ENCODE measurements at regions not wholly inside any gene's neighbourhood (a gene's known extent, or its start where the extent isn't known, plus 50 kb on each side); places are given as distances from the start of the nearest gene placed in this dataset.

DNA sequence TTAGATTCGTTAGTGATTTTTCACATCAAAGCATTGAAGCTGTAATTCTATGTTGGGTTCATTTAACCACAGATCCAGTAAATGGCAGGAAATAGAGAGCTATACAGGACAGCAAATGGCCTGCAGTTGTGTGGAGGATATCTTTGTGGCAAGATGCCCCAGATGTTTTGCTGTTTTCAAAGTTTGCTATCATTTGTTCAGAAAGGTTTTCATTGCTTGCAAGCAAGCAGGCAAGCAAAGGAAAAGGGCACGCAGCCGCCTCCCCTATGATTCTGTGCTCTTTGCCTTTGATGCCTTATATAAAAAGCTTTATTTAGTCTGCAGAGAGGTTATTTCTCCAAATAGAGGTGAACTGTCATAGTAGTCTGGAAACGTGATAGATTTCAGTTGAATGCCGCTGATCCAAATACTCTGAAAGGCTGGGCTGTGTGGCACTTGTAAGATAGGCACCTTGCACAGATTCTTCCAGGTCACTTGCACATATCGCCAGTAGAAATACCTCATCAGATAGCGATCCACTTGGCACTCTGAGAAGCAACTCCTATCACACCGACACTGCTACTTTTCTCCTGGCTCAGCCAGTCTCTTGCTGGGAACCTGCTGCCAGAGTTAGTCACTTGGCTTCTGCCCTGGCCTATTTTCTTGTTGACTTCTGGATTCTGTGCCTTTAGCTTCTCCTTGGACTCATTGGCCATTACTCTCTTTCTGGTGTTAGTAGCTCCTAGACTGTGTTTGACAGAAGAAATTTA is 66.4 kb downstream of the UTRN start:
- CTCF ChIA-PET = interaction anchor here (1.5 kb wide), 1 partner anchor 11 kb away, joined by 5 read pairs; no protein-coding TSS in a partner anchor
- TF ChIP-seq, protein P1, sequence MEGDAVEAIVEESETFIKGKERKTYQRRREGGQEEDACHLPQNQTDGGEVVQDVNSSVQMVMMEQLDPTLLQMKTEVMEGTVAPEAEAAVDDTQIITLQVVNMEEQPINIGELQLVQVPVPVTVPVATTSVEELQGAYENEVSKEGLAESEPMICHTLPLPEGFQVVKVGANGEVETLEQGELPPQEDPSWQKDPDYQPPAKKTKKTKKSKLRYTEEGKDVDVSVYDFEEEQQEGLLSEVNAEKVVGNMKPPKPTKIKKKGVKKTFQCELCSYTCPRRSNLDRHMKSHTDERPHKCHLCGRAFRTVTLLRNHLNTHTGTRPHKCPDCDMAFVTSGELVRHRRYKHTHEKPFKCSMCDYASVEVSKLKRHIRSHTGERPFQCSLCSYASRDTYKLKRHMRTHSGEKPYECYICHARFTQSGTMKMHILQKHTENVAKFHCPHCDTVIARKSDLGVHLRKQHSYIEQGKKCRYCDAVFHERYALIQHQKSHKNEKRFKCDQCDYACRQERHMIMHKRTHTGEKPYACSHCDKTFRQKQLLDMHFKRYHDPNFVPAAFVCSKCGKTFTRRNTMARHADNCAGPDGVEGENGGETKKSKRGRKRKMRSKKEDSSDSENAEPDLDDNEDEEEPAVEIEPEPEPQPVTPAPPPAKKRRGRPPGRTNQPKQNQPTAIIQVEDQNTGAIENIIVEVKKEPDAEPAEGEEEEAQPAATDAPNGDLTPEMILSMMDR (IDR thresholded peaks at IDR 0.05) = no peak
- peak; percentile 20 for DNase-seq
- Mint-ChIP-seq H3K27ac (peak overlapping the region; percentile 92), H3K27me3 (no peaks in the 10 kb centered on the region), H3K4me1 (ENCODE audit: low read depth) (peaks cover 82% of the 10 kb centered on the region), H3K9me3 (peaks cover 2% of the 10 kb centered on the region), H3K36me3 (ENCODE audit: low read depth) (peaks cover 18% of the 10 kb centered on the region), H3K4me3 (peak overlapping the region; percentile 70)
- no peak for ATAC-seq
- POLR2A ChIA-PET = interaction anchor here (1.0 kb wide), 2 partner anchors 14 to 17 kb away, joined by 3 to 4 read pairs; no protein-coding TSS in a partner anchor
- intact Hi-C loops (cut with micrococcal nuclease) = loop anchor here (5.0 kb wide), 2 partner anchors 64 to 131 kb away; partner anchors contain the start of gene UTRN

DNA sequence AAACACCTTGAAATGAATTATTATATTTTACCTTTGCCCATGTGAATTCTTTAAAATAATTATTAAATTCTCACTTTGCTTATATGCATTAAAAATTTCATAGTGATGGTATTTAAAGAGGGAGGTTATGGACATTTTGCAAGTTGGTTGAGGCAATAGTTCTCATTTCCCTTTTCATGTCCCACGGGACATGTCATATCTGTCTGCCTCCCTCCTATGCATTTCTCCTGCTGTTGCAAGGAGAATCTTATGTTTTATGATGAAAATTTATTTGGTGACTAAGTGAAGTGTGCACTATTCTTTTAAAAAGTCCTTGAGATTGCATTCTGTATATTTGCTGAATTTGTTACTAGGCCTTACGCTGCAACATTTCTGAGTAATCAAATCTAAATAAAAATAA is 67.2 kb downstream of the UTRN start:
- ChIA-PET CTCF (interaction anchor here (1.5 kb wide), 1 partner anchor 10 kb away, joined by 5 read pairs; no protein-coding TSS in a partner anchor), POLR2A (no interaction called here)
- H3K4me3 Mint-ChIP-seq = peak overlapping the region; percentile 70
- peaks cover 12% of the 10 kb centered on the region for H3K36me3 Mint-ChIP-seq (ENCODE audit: low read depth)
- ATAC-seq = no peak
- H3K4me1 Mint-ChIP-seq (ENCODE audit: low read depth) = peaks cover 81% of the 10 kb centered on the region
- TF ChIP-seq, protein P1 (IDR thresholded peaks at IDR 0.05) = no peak
- no peaks in the 10 kb centered on the region for H3K27me3 Mint-ChIP-seq
- no peak overlapping the region for H3K27ac Mint-ChIP-seq
- intact Hi-C loops (cut with micrococcal nuclease) = loop anchor here (5.0 kb wide), 2 partner anchors 65 to 130 kb away; partner anchors contain the start of gene UTRN
- no peak for DNase-seq
- peaks cover 2% of the 10 kb centered on the region for H3K9me3 Mint-ChIP-seq

DNA sequence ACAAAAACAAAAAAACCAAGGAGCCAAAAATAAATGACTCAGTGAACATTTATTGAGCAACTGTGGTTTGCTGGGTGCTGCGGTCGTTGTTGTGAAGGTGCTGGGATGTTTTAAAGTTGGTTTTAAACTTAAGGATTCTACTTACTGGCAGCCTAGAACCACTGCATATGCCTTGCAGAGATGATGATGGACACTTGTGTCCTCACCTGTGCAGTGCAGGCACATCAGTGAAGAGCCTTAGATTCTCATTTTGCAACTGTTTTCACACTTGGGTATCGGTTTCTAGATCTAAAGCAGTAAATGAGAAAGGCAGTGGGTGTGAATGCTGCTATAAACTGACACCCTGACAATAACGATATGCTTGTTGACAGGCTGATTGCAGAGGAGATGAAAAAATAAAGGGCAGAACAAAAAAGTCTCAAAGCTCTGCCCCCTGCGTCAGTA is 68.8 kb downstream of the UTRN start:
- intact Hi-C loops (cut with micrococcal nuclease) = loop anchor here (5.0 kb wide), 2 partner anchors 67 to 128 kb away; partner anchors contain the start of gene UTRN
- H3K9me3 Mint-ChIP-seq = no peaks in the 10 kb centered on the region
- H3K27ac Mint-ChIP-seq = peak overlapping the region; percentile 79
- TF ChIP-seq, protein P1 (IDR thresholded peaks at IDR 0.05) = no peak
- CTCF ChIA-PET = interaction anchor here (0.6 kb wide), 1 partner anchor 10 kb away, joined by 3 read pairs; no protein-coding TSS in a partner anchor
- POLR2A ChIA-PET = interaction anchor here (1.0 to 1.7 kb wide), 2 partner anchors 10 kb away, joined by 5 read pairs; no protein-coding TSS in a partner anchor
- peaks cover 75% of the 10 kb centered on the region for H3K4me1 Mint-ChIP-seq (ENCODE audit: low read depth)
- H3K36me3 Mint-ChIP-seq (ENCODE audit: low read depth) = peaks cover 3% of the 10 kb centered on the region
- DNase-seq (peak; percentile 39), ATAC-seq (peak; percentile 81)
- H3K4me3 Mint-ChIP-seq = peak overlapping the region; percentile 56
- H3K27me3 Mint-ChIP-seq = no peaks in the 10 kb centered on the region

DNA sequence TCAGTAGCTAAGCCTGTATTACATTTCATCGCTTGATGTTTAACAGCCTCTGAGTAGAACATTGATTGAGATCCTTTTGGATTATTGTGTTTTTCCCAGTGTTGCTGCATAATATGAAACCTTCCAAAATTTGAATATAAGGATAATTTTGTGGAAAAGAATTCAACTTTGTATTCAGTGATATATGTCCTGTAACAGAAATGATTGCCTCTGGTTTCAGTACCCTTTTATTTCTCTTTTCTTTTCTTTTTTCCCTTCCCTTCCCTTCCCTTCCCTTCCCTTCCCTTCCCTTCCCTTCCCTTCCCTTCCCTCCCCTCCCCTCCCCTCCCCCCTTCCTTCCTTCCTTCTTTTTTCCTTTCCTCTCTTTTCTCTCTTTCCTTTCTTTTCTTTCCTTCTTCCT is 74.6 kb downstream of the UTRN start:
- no peak for ATAC-seq
- Mint-ChIP-seq H3K9me3 (no peaks in the 10 kb centered on the region), H3K27ac (no peak overlapping the region), H3K4me1 (ENCODE audit: low read depth) (peaks cover 75% of the 10 kb centered on the region), H3K27me3 (no peaks in the 10 kb centered on the region), H3K36me3 (ENCODE audit: low read depth) (peaks cover 6% of the 10 kb centered on the region), H3K4me3 (no peak overlapping the region)
- intact Hi-C loops (cut with micrococcal nuclease) = no loop called here
- no peak for DNase-seq
- TF ChIP-seq, protein P1 (IDR thresholded peaks at IDR 0.05) = no peak
- POLR2A ChIA-PET = no interaction called here
- CTCF ChIA-PET = no interaction called here

DNA sequence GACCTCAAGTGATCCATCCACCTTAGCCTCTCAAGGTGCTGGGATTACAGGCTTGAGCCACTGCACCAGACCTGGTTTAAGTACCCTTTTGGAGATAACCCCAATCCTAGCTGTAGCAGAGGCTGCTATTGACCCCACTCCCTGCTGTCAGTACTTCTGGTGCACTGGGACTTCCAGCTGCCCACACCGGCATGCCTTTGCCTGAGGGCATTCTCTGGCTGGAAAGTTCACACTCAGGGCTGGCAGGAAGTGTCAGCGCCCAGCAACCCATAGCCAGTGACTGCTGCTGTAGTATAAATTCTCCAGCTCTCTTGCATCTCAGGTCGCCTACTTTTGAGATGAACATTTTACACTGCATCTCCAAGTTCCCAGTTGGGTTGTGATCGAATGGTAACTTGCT is 75.3 kb downstream of the UTRN start:
- Mint-ChIP-seq H3K4me1 (ENCODE audit: low read depth) (peaks cover 77% of the 10 kb centered on the region), H3K27me3 (no peaks in the 10 kb centered on the region), H3K4me3 (no peak overlapping the region), H3K27ac (peak overlapping the region; percentile 78), H3K36me3 (ENCODE audit: low read depth) (peaks cover 6% of the 10 kb centered on the region), H3K9me3 (no peaks in the 10 kb centered on the region)
- POLR2A ChIA-PET = interaction anchor here (1.0 kb wide), 1 partner anchor 13 kb away, joined by 3 read pairs; no protein-coding TSS in a partner anchor
- ATAC-seq = peak; percentile 21
- DNase-seq = no peak
- TF ChIP-seq, protein P1 (IDR thresholded peaks at IDR 0.05) = no peak
- intact Hi-C loops (cut with micrococcal nuclease) = no loop called here
- CTCF ChIA-PET = interaction anchor here (0.8 kb wide), 1 partner anchor 18 kb away, joined by 3 read pairs; no protein-coding TSS in a partner anchor
